ENCODE measurements at regions not wholly inside any gene's neighbourhood (a gene's known extent, or its start where the extent isn't known, plus 50 kb on each side); places are given as distances from the start of the nearest gene placed in this dataset.

DNA sequence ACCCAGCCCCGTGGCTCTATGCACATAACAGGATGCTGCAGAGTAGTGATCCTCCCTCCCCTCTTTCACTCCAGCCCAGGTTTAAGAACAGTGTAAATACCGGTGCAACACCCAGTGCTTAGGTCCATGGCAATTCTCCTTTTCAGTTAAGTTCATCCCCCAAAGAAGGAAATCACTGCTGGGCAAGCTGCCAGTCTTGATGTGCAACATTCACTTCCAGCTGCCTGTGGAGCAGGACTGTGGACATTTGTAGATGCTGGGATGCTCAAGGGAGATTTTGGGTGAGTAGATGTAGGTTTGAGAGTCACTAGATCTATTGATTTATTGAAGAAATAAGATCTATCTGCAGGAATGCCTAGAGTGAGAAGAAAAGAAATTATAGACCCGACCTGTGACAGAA, 294.3 kb upstream of the KIAA1217 start:
- Histone ChIP-seq H3K4me1 (ENCODE audit: low read length) (no peaks in the 10 kb centered on the region), H3K9me3 (ENCODE audit: insufficient read depth, low read length) (no peaks in the 10 kb centered on the region), H3K9ac (ENCODE audit: low read length) (no peak overlapping the region), H3K4me3 (ENCODE audit: low read length) (no peak overlapping the region), H3K27me3 (ENCODE audit: low read depth, low read length) (no peaks in the 10 kb centered on the region), H3K27ac (ENCODE audit: low read length) (no peak overlapping the region), H3K36me3 (replicated peaks; ENCODE audit: low read depth, low read length) (no peaks in the 10 kb centered on the region), H2AFZ (ENCODE audit: low read depth, low read length) (no peak overlapping the region), H4K20me1 (ENCODE audit: insufficient read depth, low read length) (no peaks in the 10 kb centered on the region), H3K4me2 (ENCODE audit: low read length) (no peak overlapping the region), H3K79me2 (ENCODE audit: low read length) (no peaks in the 10 kb centered on the region)
- no peak for TF ChIP-seq EZH2phosphoT487 (IDR thresholded peaks at IDR 0.05; ENCODE audit: low read depth)
- TF ChIP-seq, protein P1, sequence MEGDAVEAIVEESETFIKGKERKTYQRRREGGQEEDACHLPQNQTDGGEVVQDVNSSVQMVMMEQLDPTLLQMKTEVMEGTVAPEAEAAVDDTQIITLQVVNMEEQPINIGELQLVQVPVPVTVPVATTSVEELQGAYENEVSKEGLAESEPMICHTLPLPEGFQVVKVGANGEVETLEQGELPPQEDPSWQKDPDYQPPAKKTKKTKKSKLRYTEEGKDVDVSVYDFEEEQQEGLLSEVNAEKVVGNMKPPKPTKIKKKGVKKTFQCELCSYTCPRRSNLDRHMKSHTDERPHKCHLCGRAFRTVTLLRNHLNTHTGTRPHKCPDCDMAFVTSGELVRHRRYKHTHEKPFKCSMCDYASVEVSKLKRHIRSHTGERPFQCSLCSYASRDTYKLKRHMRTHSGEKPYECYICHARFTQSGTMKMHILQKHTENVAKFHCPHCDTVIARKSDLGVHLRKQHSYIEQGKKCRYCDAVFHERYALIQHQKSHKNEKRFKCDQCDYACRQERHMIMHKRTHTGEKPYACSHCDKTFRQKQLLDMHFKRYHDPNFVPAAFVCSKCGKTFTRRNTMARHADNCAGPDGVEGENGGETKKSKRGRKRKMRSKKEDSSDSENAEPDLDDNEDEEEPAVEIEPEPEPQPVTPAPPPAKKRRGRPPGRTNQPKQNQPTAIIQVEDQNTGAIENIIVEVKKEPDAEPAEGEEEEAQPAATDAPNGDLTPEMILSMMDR (IDR thresholded peaks at IDR 0.05; ENCODE audit: low read depth, low read length) = no peak

- no peaks in the 10 kb centered on the region for H3K9me3 ChIP-seq (ENCODE audit: insufficient read depth, low read length)
- H4K20me1 ChIP-seq (ENCODE audit: insufficient read depth, low read length) = no peaks in the 10 kb centered on the region
- no peaks in the 10 kb centered on the region for H3K79me2 ChIP-seq (ENCODE audit: low read length)
- H3K27ac ChIP-seq (ENCODE audit: low read length) = no peak overlapping the region
- no peak overlapping the region for H3K4me2 ChIP-seq (ENCODE audit: low read length)
- no peak overlapping the region for H3K9ac ChIP-seq (ENCODE audit: low read length)
- no peak overlapping the region for H3K4me3 ChIP-seq (ENCODE audit: low read length)
- no peaks in the 10 kb centered on the region for H3K4me1 ChIP-seq (ENCODE audit: low read length)
- TF ChIP-seq, protein P1 (IDR thresholded peaks at IDR 0.05; ENCODE audit: low read depth, low read length) = no peak
- no peak for TF ChIP-seq EZH2phosphoT487 (IDR thresholded peaks at IDR 0.05; ENCODE audit: low read depth)
- no peaks in the 10 kb centered on the region for H3K27me3 ChIP-seq (ENCODE audit: low read depth, low read length)
- no peak overlapping the region for H2AFZ ChIP-seq (ENCODE audit: low read depth, low read length)
- H3K36me3 ChIP-seq (replicated peaks; ENCODE audit: low read depth, low read length) = no peaks in the 10 kb centered on the region
These were observed 291.6 kb upstream of the KIAA1217 start for GRCh38 chr10:23917251-23917840.

- no peaks in the 10 kb centered on the region for H4K20me1 ChIP-seq (ENCODE audit: insufficient read depth, low read length)
- H3K4me1 ChIP-seq (ENCODE audit: low read length) = no peaks in the 10 kb centered on the region
- H3K9me3 ChIP-seq (ENCODE audit: insufficient read depth, low read length) = no peaks in the 10 kb centered on the region
- no peak overlapping the region for H2AFZ ChIP-seq (ENCODE audit: low read depth, low read length)
- no peak overlapping the region for H3K27ac ChIP-seq (ENCODE audit: low read length)
- H3K9ac ChIP-seq (ENCODE audit: low read length) = no peak overlapping the region
- TF ChIP-seq, protein P1 (IDR thresholded peaks at IDR 0.05; ENCODE audit: low read depth, low read length) = no peak
- no peak for TF ChIP-seq EZH2phosphoT487 (IDR thresholded peaks at IDR 0.05; ENCODE audit: low read depth)
- no peaks in the 10 kb centered on the region for H3K27me3 ChIP-seq (ENCODE audit: low read depth, low read length)
- no peak overlapping the region for H3K4me3 ChIP-seq (ENCODE audit: low read length)
- no peak overlapping the region for H3K4me2 ChIP-seq (ENCODE audit: low read length)
- no peaks in the 10 kb centered on the region for H3K79me2 ChIP-seq (ENCODE audit: low read length)
- H3K36me3 ChIP-seq (replicated peaks; ENCODE audit: low read depth, low read length) = no peaks in the 10 kb centered on the region
These were observed 290.7 kb upstream of the KIAA1217 start for GRCh38 chr10:23918090-23918723.

DNA sequence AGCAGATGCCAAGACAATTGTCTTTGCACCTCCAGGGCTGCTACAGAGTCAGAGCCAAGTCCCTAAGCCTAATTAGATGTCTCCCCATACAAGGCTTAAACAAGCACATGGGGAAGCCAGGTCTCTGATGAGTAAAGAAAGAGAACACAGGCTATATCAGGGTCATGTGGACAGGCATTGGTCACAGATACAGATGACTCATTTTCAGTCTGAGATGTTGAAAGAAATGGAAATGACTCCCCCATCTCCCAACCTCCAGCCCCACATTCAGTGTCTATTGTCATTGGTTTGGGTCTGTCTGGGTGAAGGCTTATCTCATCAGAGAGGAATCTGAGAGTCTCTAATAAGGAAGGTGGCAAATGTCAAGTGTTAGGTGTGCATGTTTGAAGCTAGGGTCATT, 290.1 kb upstream of the KIAA1217 start:
- Histone ChIP-seq H3K9me3 (ENCODE audit: insufficient read depth, low read length) (no peaks in the 10 kb centered on the region), H3K9ac (ENCODE audit: low read length) (no peak overlapping the region), H3K4me2 (ENCODE audit: low read length) (no peak overlapping the region), H3K4me3 (ENCODE audit: low read length) (no peak overlapping the region), H3K79me2 (ENCODE audit: low read length) (no peaks in the 10 kb centered on the region), H3K27ac (ENCODE audit: low read length) (no peak overlapping the region), H3K27me3 (ENCODE audit: low read depth, low read length) (no peaks in the 10 kb centered on the region), H3K36me3 (replicated peaks; ENCODE audit: low read depth, low read length) (no peaks in the 10 kb centered on the region), H4K20me1 (ENCODE audit: insufficient read depth, low read length) (no peaks in the 10 kb centered on the region), H2AFZ (ENCODE audit: low read depth, low read length) (no peak overlapping the region), H3K4me1 (ENCODE audit: low read length) (no peaks in the 10 kb centered on the region)
- TF ChIP-seq, protein P1 (IDR thresholded peaks at IDR 0.05; ENCODE audit: low read depth, low read length) = no peak
- no peak for TF ChIP-seq EZH2phosphoT487 (IDR thresholded peaks at IDR 0.05; ENCODE audit: low read depth)
